Stimulated activated CD4-positive, alpha-beta T cell treated with anti-CD3 and anti-CD28 coated beads, Interleukin-2, amount 100 ng/mL, for 24 hours (primary cell): ENCODE measurements at regions not wholly inside any gene's neighbourhood (a gene's known extent, or its start where the extent isn't known, plus 50 kb on each side); places are given as distances from the start of the nearest gene placed in this dataset.

Experiments
- DNase-seq, 2 donors: peaks; one replicate each; pipeline ENCODE4 v3.0.0-alpha.2; 2020

DNA sequence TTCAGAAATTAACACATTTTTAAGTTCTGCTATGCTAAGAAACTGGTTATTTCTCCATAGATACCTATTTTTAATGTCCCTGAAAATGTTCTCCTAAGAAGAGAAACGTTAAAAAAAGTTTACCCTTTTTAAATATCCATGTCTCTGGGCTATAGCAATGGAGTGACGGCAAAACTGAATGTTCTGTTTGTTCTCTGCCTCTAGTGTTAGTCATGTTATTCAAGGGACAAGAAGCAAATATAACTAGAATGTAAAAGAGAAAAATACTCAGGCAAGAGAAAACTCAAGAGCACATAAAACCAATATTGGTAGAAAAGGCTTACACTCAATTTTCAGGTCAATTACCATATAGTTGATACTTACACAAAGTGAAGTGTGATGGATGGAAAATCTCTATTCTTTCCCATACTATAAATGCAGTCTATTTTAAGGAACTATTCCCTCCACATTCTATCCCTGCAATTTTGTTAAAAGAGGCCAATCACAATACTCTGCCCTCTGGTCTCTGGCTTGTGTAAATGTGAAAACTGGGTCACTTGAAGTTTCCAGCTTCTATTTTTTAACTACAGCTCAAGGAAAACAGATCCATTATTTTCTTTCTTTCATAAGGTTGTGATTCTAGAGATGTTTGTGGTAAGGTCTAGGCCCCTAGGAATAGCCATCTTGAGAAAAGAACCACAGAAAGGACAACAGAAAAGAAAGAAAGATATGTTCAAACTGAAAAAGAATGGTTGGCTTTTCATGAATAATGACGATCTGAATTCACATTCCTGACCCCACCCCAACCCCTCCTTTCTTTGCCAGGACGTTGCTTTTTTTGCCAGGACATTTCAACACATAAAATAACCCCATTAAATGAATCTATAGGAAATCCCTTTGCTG, 200.3 kb upstream of the FAM83B start:
- DNase-seq: no peak

DNA sequence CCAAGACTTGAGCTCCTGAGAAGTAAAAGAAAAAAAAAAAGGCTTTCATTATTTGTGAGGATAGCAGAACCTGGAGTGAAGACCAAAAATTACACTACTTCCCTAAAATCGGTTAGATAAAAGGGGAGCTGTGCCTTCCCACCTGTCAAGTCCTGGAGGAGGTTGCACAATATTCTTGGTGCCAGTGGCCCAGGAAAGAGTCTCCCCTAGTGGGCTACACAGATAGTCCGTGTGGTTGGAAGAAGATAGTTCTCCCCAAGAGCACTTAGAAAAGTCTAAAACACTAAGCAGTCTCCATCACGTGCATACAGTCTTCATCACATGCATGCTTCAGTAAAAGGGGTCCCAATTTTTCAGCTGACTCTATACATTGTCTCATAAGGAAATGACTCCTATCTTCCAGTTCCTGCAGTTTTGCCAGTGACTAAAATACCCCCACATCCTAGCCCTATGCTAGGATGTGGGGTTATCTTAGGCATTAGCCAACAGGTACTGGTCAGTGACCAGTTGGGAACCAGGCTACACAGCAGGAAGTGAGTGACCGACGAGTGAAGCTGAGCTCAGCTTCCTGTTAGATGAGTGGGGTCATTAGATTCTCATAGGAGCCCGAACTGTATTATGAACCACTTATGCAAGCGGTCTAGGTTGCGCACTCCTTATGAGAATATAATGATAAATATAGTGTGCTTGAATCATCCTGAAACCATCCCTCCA, 199.5 kb upstream of the FAM83B start:
- DNase-seq: no peak

DNA sequence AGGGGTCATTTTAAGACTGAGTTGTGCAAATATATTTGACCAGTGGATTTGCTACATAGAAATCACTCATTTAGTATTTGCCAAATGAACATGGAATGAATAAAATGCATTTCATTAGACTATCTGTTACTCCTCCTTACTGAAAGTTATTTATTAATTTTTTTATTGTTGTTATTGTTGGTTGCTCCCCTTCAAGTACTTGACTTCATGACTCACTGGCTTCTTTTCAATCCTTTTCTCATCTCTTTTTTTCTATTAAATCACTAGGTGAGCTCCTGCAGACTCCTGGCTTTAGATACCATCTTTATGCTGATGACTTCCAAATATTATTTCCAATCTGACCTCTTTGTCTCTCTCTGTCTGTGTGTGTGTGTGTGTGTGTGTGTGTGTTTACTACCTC, 192.2 kb upstream of the FAM83B start:
- no peak for DNase-seq

DNA sequence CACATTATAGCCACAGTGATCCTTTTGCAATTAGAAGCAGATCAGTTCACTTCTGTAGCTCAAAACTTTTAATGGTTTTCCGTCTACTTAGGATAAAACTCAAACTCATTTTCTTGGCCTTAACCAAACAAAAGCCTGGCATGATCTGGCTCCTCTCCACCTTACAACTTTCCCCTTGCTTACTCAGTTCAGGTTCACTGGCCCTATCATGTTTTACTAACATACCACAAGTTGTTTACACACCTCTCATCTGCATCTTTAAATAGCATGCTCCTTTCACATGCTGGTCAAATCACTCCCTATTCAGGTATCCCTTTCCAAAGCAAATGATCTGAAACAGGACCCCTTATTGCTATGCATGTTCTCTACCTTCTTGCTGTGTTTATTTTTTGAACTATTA, 191.4 kb upstream of the FAM83B start:
- DNase-seq: no peak

DNA sequence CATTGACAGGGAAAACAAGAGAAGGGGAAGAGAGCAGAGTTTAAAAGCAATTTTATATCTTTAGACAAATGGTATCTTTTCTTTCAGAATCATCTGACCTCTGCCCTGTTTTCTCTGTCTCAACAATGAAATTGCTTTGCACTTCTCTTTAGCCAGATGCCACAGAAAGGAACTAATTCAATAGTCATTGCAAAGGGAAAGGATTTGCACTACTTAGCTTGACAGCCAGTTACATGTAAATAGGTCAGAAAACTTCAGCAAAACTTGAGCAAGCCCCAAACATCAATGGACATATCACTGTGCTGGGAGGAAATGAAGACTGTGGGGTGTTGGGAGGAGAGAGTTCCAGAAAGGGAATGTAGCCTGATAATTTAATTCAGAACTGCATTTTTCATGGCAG, 181.3 kb upstream of the FAM83B start:
- DNase-seq: no peak

DNA sequence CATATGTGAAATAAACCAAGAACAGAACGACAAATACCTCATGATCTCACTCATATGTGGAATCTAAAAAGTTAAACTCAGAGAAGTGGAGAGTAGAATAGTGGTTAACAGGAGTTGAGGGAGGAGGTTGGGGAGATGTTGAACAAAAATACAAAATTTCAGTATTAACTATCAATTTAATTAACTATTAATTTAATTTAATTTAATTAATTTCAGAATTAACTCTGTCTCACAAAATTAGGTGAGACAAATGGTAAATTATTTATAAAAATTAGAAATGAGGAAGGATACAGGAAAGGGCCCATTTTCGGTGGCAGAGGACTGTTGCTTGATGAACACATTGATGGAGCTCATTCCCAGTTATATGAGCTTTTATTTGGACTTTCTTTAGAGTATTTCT, 166.0 kb upstream of the FAM83B start:
- DNase-seq: no peak

DNA sequence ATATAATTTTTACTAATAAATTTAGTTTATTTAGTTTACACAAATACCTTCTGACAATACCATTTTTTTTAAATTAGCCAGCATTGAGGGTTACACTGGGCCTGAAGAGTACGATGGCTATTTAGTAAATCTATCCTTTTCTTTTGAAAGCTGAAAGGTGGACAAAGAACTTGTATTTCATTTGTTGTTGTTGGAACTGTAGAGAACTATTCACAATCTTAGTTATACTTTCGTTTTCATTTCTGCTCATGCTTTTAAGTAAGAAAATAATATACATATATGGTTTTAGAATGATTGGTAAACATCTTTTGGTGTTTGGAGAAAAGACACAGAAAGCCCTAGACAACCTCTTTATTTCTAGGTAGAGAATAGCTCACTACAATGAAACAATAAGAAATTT, 165.3 kb upstream of the FAM83B start:
- DNase-seq: no peak

DNA sequence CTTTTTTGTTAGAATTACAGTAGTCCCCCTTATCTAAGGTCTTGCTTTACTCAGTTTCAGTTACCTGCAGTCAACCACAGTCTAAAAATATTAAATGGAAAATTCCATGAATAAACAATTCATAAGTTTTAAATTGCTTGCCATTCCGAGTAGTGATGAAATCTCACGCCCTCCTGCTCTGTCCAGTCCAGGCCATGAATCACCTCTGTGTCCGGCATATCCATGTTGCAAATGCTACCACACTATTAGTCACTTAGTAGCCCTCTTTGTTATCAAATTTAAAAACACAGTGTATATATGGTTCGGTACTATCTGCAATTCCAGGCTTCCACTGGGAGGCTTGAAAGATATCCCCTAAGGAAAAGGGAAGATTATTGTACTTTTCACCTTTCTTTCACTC, 164.6 kb upstream of the FAM83B start:
- no peak for DNase-seq

DNA sequence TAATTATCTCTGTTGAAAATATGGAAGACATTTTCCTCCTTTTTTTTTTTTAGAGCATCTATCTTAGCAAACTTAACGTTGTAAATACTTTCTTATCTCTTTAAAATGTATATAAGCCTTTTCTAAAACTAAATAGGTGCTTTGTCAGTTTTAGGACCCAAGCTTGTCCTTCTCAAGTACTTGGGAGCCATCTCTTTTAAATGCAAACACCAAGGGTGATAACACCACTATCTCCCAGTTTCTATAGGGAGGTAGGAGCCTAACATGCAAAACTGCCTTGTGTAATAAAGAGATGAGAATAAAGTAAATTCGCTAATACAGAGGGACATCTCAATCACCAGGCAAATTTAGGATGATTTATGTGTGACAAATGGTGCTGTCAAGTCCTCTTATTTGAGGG, 157.0 kb upstream of the FAM83B start:
- no peak for DNase-seq

DNA sequence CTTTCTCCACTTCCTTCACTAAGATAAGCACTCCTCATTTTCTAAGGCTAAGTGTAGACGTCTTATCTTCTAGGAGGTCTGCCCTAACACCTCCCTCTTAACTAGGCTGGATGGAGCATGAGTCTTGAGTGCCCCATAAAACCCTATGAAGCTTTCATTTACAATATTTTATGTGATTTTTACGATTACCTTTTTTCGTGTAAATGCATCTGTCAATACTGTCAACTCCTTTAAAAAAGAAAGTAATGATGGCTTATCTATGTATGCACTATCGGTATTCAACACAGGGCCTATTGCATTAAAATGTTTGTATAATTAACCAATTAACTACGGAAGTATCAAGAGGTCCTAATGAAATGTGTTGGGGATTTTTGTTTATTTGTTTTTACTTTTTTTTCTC, 156.0 kb upstream of the FAM83B start:
- no peak for DNase-seq

DNA sequence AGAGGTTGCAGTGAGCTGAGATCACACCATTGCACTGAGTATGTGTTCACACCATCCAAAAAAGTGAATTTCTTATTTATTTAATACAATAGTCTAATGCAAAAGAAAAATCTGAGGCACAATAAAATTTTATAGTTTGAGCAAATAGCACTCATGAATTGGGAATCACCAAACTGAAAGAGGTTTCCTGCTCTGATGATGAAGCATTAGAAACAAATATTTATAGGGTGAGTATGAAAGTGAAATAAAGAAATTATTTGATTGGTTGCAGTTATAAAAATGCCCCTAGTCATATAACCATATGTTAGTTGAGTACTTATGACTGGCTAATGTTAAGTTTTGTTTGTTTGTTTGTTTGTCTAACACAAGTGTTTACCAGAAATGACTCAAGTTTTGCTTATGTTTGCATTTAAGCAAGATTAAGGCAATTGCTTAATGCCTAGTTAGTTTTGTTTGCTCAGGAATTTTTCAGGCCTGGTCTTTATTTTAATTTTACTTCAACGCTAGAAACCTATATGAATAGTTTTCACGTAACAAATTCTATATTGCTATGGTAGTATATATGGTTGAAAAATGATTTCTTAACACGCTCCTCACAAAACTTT, 151.5 kb upstream of the FAM83B start:
- no peak for DNase-seq

DNA sequence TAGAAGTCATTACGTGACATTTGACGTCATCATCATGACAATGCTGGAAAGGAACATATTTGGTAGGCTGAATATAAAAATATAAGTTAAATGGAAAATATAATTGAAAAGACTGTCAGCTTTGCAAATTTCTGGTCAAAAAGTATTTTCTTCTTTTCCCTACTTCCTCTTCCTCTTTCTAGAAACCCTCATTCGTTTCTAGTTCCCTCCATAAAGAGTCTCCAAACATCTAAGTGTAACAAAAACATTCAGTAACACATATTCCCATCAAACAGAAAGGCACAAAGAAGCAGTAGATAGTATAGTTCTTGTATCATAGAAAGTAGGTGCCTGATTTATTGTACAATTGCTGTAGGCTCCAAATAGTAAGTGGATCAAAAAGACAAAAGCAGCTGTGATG, 150.8 kb upstream of the FAM83B start:
- DNase-seq: no peak

DNA sequence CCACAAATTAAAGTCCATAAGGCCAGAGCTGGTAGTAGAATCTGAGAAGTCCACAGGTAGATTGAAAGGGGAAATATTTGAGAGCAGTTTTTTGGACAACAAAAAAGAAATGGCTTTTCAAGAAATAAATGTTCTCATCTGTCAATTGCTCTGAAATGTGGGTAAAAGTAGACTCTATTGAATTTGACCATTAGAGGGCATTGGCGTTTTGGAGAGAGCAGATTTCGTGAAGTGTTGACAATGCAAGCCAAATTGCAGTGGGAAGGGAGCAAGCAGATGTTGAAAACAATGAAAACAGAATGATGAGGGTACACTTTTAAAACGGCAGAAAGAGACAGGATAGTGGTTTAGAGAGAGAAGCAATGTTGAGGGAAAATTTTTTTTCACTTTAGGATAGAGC, 149.1 kb upstream of the FAM83B start:
- DNase-seq: no peak

DNA sequence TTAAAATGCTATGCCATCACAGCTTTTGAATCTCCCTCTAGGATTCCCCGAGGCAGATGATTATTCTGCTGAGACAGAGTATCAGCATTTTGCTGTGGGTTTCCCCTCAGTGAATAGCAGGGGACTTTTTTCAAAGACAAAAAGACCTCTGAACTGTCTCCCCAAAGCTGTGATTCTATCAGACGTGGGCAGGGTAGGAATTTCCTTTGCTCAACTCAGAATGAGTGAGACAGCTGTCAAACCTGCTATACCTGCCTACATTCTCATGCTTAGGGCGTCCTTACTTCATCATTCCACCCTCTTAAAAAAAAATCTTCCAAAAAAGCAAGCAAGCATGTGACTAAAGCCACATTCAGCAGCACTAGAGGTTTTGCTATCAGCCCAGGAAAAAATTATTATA, 147.6 kb upstream of the FAM83B start:
- no peak for DNase-seq

DNA sequence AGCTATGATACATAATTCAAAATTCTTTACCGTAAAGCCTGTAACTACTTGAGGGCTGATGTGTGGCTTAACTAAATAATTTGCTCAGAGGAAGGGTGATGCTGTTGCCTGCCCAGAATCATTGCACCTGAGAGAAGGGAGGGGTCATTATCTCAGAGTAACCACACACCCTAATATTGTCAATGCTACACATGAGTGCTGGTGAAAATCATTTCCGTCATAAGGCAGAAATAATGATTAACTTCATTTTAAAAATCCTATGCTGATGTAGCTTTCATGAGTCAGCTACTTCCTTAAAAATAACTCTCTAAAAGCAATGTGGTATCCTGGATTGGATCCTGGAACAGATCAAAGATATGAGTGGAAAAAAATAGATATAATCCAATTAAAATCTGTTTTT, 146.4 kb upstream of the FAM83B start:
- DNase-seq: no peak

DNA sequence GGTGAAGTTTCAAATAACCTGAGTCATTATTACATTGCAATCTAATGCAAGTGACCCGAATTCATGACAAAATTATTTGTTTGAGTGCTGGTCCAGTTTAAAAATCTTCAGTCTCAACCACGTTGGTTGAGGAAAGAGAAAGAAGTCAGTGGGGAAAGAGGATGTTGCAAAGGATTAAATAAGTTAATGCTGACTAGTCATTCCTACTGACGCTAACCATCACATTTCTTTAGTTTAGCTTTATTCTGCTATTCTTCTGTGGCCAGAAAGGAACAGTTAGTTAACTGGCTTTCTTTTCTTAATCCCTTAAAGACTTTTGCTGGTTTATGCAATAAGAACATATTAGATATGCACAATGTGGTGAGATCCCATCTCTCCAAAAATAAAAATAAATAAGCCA, 143.8 kb upstream of the FAM83B start:
- DNase-seq: no peak

DNA sequence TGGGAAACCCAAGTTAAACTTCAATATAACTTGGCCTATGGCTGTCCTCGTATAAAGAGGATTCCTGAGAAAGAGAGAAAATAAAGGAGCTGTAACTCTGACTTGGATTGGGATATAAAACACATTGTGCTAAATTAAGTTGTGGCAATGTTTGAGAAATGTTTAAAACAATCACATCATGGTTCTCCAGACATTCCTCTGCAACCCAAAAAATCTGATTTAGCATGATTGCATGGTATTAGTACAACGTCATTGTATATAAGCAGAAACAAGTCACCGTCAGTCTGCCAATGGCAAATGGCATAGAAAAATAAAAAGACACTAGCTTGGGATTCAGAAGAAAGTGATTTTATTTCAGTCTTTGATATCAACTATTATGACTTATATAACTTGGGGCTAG, 140.2 kb upstream of the FAM83B start:
- DNase-seq: no peak

DNA sequence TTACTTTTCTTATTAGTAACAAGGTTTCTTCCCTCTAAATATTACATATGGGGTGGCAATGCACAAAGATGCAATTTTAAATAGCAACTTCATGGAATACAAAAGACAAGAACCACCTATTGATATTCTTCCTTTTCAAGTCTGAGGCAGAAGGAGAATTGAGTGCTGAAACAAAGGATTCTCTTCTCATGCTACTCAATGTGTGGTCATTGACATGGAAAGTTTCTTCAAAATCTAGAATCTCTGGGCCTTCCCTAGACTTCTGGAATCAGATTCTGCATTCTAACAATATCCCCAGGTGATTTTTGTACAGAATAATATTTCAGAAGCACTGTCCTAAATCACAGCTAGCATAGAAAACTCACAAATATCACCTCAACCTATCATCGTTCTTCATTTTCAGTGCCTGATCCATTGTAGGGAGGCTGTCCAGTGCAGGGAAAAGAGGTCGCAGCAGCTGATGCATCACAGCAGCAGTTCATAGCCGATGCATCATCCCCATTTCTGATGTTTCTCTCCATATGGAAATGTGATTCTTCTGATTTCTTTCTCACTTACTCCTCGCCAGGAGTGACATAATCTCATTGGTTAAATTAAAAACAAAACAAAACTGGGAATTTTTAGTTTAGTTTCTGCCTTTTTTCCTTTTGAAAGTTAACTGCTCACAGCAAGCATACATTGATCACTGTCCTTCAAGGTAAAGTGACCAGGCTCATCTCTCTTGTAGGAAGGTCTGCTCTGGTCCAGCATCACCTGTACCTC, 139.5 kb upstream of the FAM83B start:
- no peak for DNase-seq

DNA sequence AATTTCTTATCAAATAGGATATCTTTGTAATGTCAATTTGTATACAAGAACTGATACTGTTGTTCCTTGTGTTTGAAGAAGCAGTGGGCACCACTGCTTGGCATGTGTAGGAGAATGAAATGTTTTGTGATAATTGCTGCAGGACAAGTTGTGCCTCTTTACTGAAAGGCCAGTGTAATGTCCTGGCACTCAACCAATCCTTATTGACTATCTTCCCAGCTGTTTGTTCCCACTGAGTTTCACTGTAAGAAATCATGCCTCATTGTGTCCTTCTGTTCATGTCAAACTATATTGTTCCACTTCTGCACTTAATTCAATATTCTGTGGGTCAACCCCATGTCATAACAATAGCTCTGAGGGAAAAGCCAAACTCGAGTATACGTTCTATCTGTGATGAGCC, 136.1 kb upstream of the FAM83B start:
- no peak for DNase-seq

DNA sequence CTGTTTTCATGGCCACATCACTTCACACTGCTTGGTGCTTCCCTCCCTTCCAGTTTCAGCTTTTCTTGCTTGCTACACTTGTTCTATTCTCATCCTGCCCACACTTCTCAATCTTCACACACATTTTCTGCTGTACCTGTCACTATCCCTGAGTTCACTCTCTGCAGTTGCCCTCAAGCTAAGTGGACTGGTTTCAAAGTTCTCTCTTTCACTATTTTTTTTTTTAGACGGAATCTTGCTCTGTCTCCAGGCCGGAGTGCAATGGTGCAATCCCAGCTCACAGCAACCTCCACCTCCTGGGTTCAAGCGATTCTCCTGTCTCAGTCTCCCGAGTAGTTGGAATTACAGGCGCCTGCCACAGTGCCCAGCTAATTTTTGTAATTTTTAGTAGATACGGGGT, 130.6 kb upstream of the FAM83B start:
- no peak for DNase-seq

DNA sequence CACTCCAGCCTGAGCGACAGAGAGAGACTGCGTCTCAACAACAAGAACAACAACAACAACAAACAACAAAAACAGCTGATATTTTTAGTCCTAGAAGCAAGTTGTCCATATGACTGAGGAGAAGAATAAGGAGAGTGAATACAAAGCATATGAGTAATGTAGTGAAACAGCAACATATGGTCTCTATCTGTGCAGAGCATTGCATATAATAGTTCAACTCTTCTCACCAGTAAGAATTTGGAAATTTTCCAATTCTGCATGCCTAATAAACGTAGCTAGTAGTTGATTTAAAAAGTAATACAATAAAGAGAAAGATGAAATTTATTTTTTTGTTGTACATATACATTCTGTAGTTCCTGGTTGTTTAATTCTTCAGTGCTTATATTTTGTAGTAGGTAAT, 129.7 kb upstream of the FAM83B start:
- DNase-seq: no peak

DNA sequence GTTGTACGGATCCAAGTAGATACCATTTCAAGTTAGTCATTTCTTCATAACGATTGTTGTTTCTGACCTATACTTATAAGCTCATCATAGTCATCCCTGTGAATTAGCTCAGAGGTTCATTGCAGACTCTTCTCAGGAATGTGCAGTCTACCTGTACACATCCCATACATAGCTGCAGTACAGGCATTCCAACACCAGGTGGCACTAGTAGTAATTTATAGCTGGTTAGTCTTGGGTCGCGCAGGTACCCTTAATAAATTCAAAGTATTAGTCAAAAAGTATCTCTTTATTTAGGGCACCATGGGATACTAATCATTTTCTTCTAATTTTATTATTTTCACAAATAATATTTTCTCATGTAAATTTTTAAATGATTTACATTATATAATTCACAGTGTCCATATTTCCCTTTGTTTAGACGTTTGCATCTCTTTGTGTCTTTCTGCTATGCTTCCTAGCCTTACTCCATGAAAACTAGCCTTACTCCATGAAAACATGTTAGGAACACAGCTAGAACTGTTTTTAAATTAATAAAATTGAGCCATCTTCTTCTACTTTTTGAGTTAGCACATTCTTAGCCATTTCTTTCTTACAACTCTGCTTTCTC, 128.6 kb upstream of the FAM83B start:
- DNase-seq: peak; percentile 66 to 68

DNA sequence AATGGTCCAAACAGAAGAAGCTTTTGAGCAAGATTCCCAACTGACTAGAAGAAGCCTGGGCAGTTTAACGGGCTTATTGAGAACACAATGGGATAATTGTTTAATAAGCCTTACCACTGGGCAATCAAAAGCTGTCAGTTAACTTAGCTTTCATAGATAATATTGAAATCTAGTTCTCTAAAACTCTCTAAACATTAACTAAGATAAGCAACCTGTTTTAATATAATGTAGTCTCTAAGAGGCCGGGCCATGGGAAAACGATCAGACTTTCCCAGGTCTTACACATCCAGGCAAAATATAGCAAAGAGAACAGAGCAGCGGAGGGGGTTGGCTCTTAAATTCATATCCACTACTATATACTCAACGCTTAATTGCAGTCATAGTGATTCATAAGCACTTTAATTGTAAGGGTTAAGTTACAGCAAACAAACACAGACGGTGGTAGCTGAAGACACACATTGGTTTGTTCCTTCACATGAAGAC, 128.0 kb upstream of the FAM83B start:
- no peak for DNase-seq
